ENCODE measurements at regions not wholly inside any gene's neighbourhood (a gene's known extent, or its start where the extent isn't known, plus 50 kb on each side); places are given as distances from the start of the nearest gene placed in this dataset.
A peak's percentile ranks its signal among the peaks of the same experiment; 100 is the strongest.

DNA sequence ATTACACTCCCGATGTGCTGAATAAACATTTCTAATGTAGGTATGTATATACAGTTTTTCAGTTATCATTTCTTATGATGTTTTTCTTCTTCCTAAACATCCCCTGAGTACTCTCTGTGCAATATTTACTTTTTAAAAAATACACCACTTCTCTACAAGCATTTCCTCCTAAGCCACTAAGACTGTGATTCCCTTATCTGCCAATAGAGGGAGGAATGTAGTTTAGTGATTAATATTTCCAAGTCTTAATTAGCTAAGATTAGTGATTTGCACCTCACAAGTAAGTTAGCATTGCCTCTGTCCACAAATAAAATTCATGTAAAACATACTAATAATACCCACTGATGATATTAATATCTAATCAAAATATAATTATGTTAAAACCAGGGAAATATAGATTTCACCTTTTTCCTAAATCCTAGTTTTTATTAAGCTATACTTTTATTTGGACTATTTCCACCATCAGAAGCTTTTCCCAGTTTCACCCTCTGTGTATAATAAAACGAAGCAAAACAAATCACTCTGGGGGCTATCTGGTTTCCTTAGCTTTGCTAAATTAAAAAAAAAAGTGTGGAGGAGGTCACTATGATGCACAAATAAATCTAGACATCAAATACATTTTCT, 909.1 kb downstream of the FAT4 start:
- Histone ChIP-seq H3K4me1 (peaks cover 0 to 4% (median 0%) of the 10 kb centered on the region in 4 donors), H3K27me3 (no peaks in the 10 kb centered on the region), H3K27ac (no peak overlapping the region), H3K4me3 (no peak overlapping the region), H3K9me3 (no peaks in the 10 kb centered on the region), H3K36me3 (no peaks in the 10 kb centered on the region)
- no peak for DNase-seq
- intact Hi-C loops (cut with DNase I; ENCODE audit: low total_unique reads), result no loop called here
- TF ChIP-seq, protein P1, sequence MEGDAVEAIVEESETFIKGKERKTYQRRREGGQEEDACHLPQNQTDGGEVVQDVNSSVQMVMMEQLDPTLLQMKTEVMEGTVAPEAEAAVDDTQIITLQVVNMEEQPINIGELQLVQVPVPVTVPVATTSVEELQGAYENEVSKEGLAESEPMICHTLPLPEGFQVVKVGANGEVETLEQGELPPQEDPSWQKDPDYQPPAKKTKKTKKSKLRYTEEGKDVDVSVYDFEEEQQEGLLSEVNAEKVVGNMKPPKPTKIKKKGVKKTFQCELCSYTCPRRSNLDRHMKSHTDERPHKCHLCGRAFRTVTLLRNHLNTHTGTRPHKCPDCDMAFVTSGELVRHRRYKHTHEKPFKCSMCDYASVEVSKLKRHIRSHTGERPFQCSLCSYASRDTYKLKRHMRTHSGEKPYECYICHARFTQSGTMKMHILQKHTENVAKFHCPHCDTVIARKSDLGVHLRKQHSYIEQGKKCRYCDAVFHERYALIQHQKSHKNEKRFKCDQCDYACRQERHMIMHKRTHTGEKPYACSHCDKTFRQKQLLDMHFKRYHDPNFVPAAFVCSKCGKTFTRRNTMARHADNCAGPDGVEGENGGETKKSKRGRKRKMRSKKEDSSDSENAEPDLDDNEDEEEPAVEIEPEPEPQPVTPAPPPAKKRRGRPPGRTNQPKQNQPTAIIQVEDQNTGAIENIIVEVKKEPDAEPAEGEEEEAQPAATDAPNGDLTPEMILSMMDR (IDR thresholded peaks at IDR 0.05), result peak; percentile 41 to 43

DNA sequence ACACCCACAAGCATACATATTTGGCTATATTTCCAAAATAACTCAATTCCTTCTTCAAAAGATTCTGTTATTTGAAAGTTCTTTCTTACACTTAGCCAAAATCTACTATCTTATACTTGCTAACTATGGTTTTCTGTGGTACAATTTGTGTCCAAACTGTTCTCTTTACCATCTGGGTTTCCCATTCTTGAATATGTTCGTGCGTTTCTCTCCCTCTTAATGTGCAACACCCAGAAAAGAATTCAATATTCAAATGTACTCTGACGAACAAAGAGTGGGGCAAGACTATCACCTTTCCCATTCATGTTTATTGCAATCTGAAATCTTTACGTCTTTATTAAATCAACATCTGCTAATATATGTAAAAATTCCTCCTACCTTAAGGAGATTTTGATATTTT, 912.7 kb downstream of the FAT4 start:
- Histone ChIP-seq H3K4me3 (no peak overlapping the region), H3K4me1 (no peaks in the 10 kb centered on the region), H3K36me3 (no peaks in the 10 kb centered on the region), H3K9me3 (no peaks in the 10 kb centered on the region), H3K27me3 (no peaks in the 10 kb centered on the region), H3K27ac (no peak overlapping the region)
- DNase-seq, result no peak
- intact Hi-C loops (cut with DNase I; ENCODE audit: low total_unique reads), result no loop called here
- TF ChIP-seq, protein P1 (IDR thresholded peaks at IDR 0.05), result no peak

DNA sequence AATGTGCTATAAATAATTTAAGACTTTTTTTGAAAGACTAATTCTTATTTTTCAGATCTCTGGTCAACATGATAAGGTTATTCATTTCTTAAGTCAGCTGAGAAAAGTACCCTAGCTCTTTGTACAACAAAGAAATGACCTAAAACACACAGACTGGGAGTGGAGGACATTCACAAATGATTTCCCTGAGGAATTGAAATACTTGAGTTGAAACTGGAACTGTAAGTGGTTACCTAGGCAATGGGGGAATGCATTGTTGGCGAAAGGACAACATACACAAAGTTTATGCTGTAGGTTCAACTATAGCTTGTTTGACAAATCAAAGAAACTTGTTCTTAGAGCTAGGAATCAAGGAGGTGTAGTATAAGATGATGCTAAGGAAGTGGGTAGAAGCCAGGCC, 915.5 kb downstream of the FAT4 start:
- Histone ChIP-seq H3K4me3 (no peak overlapping the region), H3K27me3 (no peaks in the 10 kb centered on the region), H3K9me3 (no peaks in the 10 kb centered on the region), H3K36me3 (no peaks in the 10 kb centered on the region), H3K27ac (no peak overlapping the region), H3K4me1 (no peaks in the 10 kb centered on the region)
- TF ChIP-seq, protein P1 (IDR thresholded peaks at IDR 0.05), result no peak
- intact Hi-C loops (cut with DNase I; ENCODE audit: low total_unique reads), result no loop called here
- DNase-seq, result no peak

DNA sequence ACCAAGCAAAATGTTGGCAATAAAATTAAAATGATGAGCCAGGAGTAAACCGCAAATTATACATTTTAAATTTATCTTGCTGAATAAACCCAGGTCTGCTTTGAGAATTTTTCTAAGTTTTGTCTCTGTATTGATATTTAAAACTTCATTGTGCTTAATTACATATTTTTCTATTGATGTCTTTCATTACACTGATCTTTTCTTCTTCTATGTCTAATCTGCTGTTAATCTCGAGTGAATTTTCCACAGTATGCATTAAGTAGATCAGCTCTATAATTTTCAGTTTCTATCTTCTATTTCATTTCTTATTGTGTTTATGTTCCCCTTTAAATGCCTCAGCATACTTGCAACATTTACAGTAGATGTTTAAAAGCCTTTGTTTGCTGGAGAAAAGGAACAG, 918.7 kb downstream of the FAT4 start:
- intact Hi-C loops (cut with DNase I; ENCODE audit: low total_unique reads), result no loop called here
- H3K4me1 ChIP-seq, result no peaks in the 10 kb centered on the region
- no peak overlapping the region for H3K27ac ChIP-seq
- no peaks in the 10 kb centered on the region for H3K36me3 ChIP-seq
- H3K9me3 ChIP-seq, result peaks cover 0 to 5% (median 0%) of the 10 kb centered on the region in 3 donors
- no peak for DNase-seq
- no peaks in the 10 kb centered on the region for H3K27me3 ChIP-seq
- H3K4me3 ChIP-seq, result no peak overlapping the region
- TF ChIP-seq, protein P1 (IDR thresholded peaks at IDR 0.05), result no peak

DNA sequence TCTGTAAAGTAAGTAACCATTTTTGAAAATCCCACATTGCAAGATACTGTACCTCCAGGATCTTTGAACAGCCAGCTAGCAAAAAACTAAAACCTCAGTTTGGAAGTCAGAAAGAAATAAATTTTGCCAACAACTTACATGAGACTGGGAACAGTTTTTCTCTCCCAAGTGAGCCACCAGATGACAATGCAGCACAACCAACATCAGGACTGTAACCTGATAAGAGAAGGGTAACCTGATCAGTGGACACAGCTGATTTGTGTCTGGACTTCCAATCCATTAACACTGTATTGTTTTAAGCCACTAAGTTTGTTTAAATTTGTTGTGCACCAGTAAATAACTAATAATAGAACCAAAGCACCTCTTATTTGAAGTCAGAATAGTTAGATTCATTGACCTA, 923.3 kb downstream of the FAT4 start:
- TF ChIP-seq, protein P1 (IDR thresholded peaks at IDR 0.05), result no peak
- intact Hi-C loops (cut with DNase I; ENCODE audit: low total_unique reads), result no loop called here
- Histone ChIP-seq H3K27ac (no peak overlapping the region), H3K27me3 (no peaks in the 10 kb centered on the region), H3K4me1 (no peaks in the 10 kb centered on the region), H3K4me3 (no peak overlapping the region), H3K36me3 (no peaks in the 10 kb centered on the region), H3K9me3 (peaks cover 0 to 5% (median 0%) of the 10 kb centered on the region in 3 donors)
- no peak for DNase-seq

DNA sequence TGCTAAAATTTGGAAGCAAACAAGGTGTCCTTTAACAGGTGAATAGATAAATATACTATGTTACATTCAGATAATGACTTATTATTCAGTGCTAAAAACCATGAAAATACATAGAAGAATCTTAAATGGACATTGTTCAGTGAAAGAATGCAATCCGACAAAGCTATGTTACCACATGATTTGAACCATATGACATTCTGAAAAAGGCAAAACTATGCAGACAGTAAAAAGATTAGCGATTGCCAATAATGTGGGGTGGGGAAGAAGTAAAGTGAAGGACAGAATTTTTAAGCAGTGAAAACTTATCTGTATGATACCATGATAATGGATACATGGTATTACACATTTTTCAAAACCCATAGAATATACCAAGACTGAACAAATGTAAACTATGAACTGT, 926.9 kb downstream of the FAT4 start:
- DNase-seq, result no peak
- Histone ChIP-seq H3K36me3 (no peaks in the 10 kb centered on the region), H3K4me3 (no peak overlapping the region), H3K4me1 (no peaks in the 10 kb centered on the region), H3K27me3 (no peaks in the 10 kb centered on the region), H3K9me3 (peaks cover 0 to 8% (median 0%) of the 10 kb centered on the region in 3 donors), H3K27ac (no peak overlapping the region)
- intact Hi-C loops (cut with DNase I; ENCODE audit: low total_unique reads), result no loop called here
- TF ChIP-seq, protein P1 (IDR thresholded peaks at IDR 0.05), result no peak
